ENCODE measurements at regions not wholly inside any gene's neighbourhood (a gene's known extent, or its start where the extent isn't known, plus 50 kb on each side); places are given as distances from the start of the nearest gene placed in this dataset.
"Not testable (repeated sequence)": the region's sequence is repeated elsewhere in the genome, so short reads cannot be mapped to it uniquely, and the experiment has no call there.

DNA sequence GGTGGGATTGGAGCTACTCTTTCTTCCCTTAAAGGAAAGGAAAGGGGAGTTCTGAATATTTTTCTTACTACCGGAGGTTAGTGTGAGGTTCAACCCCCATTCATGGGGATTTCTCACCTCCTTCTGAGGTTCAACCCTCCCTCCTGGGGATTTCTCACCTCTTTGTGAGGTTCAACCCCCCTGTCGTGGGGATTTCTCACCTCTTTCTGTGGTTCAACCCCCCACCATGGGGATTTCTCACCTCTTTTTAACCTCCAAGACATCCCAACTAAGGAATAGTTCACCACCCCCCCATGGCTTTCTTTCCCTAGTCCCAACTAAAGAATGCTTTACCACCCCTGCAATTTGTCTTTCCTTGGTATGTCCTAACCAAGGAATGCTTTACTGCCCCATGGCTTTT lies 520.3 kb downstream of the EDEM1 start:
- in situ Hi-C loops (cut with HindIII; ENCODE audit: low pct_ligation_motif_present, low sequenced_read_pairs), result no loop called here
- H3K27me3 ChIP-seq (replicated peaks), result no peaks in the 10 kb centered on the region
- H3K27ac ChIP-seq, result no peak overlapping the region
- no peaks in the 10 kb centered on the region for H3K36me3 ChIP-seq (replicated peaks)
- no peak for DNase-seq
- no peak overlapping the region for H3K4me3 ChIP-seq (ENCODE audit: low read depth, low read length)
- TF ChIP-seq, protein P1, sequence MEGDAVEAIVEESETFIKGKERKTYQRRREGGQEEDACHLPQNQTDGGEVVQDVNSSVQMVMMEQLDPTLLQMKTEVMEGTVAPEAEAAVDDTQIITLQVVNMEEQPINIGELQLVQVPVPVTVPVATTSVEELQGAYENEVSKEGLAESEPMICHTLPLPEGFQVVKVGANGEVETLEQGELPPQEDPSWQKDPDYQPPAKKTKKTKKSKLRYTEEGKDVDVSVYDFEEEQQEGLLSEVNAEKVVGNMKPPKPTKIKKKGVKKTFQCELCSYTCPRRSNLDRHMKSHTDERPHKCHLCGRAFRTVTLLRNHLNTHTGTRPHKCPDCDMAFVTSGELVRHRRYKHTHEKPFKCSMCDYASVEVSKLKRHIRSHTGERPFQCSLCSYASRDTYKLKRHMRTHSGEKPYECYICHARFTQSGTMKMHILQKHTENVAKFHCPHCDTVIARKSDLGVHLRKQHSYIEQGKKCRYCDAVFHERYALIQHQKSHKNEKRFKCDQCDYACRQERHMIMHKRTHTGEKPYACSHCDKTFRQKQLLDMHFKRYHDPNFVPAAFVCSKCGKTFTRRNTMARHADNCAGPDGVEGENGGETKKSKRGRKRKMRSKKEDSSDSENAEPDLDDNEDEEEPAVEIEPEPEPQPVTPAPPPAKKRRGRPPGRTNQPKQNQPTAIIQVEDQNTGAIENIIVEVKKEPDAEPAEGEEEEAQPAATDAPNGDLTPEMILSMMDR (IDR thresholded peaks at IDR 0.05; ENCODE audit: low read depth, low read length, missing control alignments), result no peak

DNA sequence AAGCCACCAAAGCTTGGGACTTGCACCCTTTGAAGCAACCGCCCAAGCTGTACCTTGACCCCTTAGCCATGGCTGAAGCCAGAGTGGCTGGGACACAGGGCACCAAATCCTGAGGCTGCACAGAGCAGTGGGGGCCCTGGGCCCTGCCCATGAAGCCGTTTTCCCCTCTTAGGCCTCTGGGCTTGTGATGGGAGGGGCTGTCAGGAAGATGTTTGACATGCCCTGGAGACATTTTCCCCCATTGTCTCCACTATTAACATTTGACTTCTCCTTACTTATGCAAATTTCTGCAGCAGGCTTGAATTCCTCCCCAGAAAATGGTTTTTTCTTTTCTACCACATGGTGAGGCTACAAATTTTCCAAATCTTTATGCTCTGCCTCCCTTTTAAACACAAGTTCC lies 522.2 kb downstream of the EDEM1 start:
- no peak overlapping the region for H3K4me3 ChIP-seq (ENCODE audit: low read depth, low read length)
- TF ChIP-seq, protein P1 (IDR thresholded peaks at IDR 0.05; ENCODE audit: low read depth, low read length, missing control alignments), result no peak
- no peaks in the 10 kb centered on the region for H3K36me3 ChIP-seq (replicated peaks)
- in situ Hi-C loops (cut with HindIII; ENCODE audit: low pct_ligation_motif_present, low sequenced_read_pairs), result no loop called here
- no peak overlapping the region for H3K27ac ChIP-seq
- DNase-seq, result no peak
- no peaks in the 10 kb centered on the region for H3K27me3 ChIP-seq (replicated peaks)

DNA sequence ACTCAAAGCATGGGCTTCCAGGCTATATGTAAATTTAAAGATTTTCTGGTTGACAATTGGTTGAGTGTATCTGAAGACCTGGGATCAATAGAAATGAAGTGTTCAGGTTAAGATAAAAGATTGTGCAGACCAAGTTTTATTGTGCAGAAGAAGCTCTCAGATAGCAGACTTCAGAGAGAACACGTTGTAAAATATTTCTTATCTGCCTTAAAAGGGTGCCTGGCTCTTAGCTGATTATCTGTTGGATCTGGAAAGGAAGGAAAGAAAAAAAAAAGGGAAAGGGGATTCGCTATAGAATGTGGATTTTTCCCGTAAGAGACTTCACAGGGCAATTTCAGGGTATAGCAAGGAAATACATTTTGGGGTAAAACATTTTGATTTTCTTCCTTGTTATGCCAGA lies 523.2 kb downstream of the EDEM1 start:
- H3K27ac ChIP-seq, result no peak overlapping the region
- no peaks in the 10 kb centered on the region for H3K27me3 ChIP-seq (replicated peaks)
- DNase-seq, result no peak
- in situ Hi-C loops (cut with HindIII; ENCODE audit: low pct_ligation_motif_present, low sequenced_read_pairs), result no loop called here
- TF ChIP-seq, protein P1 (IDR thresholded peaks at IDR 0.05; ENCODE audit: low read depth, low read length, missing control alignments), result no peak
- no peaks in the 10 kb centered on the region for H3K36me3 ChIP-seq (replicated peaks)
- no peak overlapping the region for H3K4me3 ChIP-seq (ENCODE audit: low read depth, low read length)

DNA sequence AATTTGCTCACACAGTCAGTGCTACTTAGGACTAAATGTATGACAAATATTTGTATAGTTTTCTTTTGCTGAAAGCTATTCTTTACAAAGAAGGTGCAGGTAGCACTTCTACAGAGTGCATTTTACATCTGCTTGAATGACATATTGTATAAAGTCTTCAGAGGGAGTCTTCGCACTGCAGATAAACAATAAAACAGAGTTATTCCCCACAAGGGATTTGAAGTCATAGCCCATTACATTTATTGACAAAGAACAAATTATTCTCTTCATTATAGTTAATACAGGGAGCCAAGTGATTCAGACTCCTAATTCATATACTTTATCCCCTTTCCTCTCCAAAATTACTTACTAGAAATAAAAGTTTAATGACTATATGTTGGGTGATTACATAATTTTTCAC lies 529.7 kb downstream of the EDEM1 start:
- DNase-seq, result no peak
- no peak overlapping the region for H3K4me3 ChIP-seq (ENCODE audit: low read depth, low read length)
- in situ Hi-C loops (cut with HindIII; ENCODE audit: low pct_ligation_motif_present, low sequenced_read_pairs), result no loop called here

DNA sequence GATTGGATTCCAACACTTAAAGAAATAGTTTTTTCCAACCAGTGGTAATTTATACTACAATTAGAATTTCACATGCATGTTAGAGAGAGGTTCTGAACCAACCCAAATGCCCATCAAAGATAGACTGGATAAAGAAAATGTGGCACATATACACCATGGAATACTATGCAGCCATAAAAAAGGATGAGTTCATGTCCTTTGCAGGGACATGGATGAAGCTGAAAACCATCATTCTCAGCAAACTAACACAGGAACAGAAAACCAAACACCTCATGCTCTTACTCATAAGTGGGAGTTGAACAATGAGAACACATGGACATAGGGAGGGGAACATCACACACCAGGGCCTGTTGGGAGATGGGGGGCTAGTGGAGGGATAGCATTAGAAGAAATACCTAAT lies 532.2 kb downstream of the EDEM1 start:
- in situ Hi-C loops (cut with HindIII; ENCODE audit: low pct_ligation_motif_present, low sequenced_read_pairs); DNase-seq; H3K27me3 ChIP-seq (replicated peaks); H3K27ac ChIP-seq; H3K4me3 ChIP-seq (ENCODE audit: low read depth, low read length); H3K36me3 ChIP-seq (replicated peaks): not testable (repeated sequence)

More for the DNA sequence above, 529.7 kb downstream of the EDEM1 start:
- no peaks in the 10 kb centered on the region for H3K27me3 ChIP-seq (replicated peaks)
- no peaks in the 10 kb centered on the region for H3K36me3 ChIP-seq (replicated peaks)
- no peak overlapping the region for H3K27ac ChIP-seq
- TF ChIP-seq, protein P1 (IDR thresholded peaks at IDR 0.05; ENCODE audit: low read depth, low read length, missing control alignments), result no peak

DNA sequence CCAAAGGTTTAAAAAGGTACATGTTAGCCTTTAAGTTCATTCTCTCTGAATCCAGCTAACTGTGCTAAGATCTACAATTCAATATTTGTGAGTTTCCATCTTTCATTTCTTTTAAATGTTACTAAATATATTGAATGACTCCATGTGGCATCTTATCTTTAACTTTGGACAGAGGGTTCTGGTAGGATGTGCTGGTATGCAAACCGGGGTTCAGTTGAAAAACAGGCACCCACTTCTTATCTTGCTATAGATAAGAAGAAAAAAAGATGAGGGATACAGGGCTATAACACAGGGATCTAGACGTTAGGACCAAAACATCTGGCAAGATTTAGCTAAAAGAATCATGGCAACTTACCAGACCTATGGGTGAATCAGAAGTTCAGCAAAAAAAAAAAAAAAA lies 538.3 kb downstream of the EDEM1 start:
- no peak overlapping the region for H3K4me3 ChIP-seq (ENCODE audit: low read depth, low read length)
- no peaks in the 10 kb centered on the region for H3K36me3 ChIP-seq (replicated peaks)
- no peaks in the 10 kb centered on the region for H3K27me3 ChIP-seq (replicated peaks)
- in situ Hi-C loops (cut with HindIII; ENCODE audit: low pct_ligation_motif_present, low sequenced_read_pairs), result no loop called here
- TF ChIP-seq, protein P1 (IDR thresholded peaks at IDR 0.05; ENCODE audit: low read depth, low read length, missing control alignments), result no peak
- H3K27ac ChIP-seq, result no peak overlapping the region
- no peak for DNase-seq
